ENCODE measurements at regions not wholly inside any gene's neighbourhood (a gene's known extent, or its start where the extent isn't known, plus 50 kb on each side); places are given as distances from the start of the nearest gene placed in this dataset.
A peak's percentile ranks its signal among the peaks of the same experiment; 100 is the strongest.

- TF ChIP-seq KLF9 (CRISPR knock-in tag; IDR thresholded peaks at IDR 0.05; ENCODE audit: low read depth) (no peak), ZNF441 (CRISPR knock-in tag; IDR thresholded peaks at IDR 0.05; ENCODE audit: borderline replicate concordance) (peak; percentile 50; the same call in 1 of the 2 replicates), ATF3 (CRISPR knock-in tag; IDR thresholded peaks at IDR 0.05) (peak; percentile 54; the same call in 1 of the 2 replicates), GATAD2A (CRISPR knock-in tag; IDR thresholded peaks at IDR 0.05) (peak; percentile 49; the same call in 1 of the 2 replicates), SNAI1 (CRISPR knock-in tag; IDR thresholded peaks at IDR 0.05; ENCODE audit: borderline replicate concordance) (0 out of 2 replicates have a peak, but pooled peaks have one; percentile 35), REPIN1 (CRISPR knock-in tag; IDR thresholded peaks at IDR 0.05; ENCODE audit: borderline replicate concordance, low read depth) (0 out of 2 replicates have a peak, but pooled peaks have one; percentile 28), TFE3 (CRISPR knock-in tag; IDR thresholded peaks at IDR 0.05) (no peak), ZNF468 (CRISPR knock-in tag; IDR thresholded peaks at IDR 0.05) (no peak), HOMEZ (CRISPR knock-in tag; IDR thresholded peaks at IDR 0.05; ENCODE audit: low read depth) (no peak), THRA (CRISPR knock-in tag; IDR thresholded peaks at IDR 0.05; ENCODE audit: borderline replicate concordance) (no peak), AGO1 (IDR thresholded peaks at IDR 0.05; ENCODE audit: low read depth, low read length, poor library complexity, severe bottlenecking) (no peak), EP300 (IDR thresholded peaks at IDR 0.05; ENCODE audit: low read depth in 2 of 2, low read length in 2 of 2) (0 out of 4 replicates have a peak, but pooled peaks of 1 of the 2 experiments have one; percentile 8), EP300 (CRISPR knock-in tag; IDR thresholded peaks at IDR 0.05; ENCODE audit: borderline replicate concordance) (no peak), TFAP4 (IDR thresholded peaks at IDR 0.05; ENCODE audit: borderline replicate concordance, low read depth) (peak; percentile 25; the same call in 1 of the 2 replicates), FOXK1 (CRISPR knock-in tag; IDR thresholded peaks at IDR 0.05; ENCODE audit: borderline replicate concordance, low read depth) (0 out of 2 replicates have a peak, but pooled peaks have one; percentile 27), KDM4B (CRISPR knock-in tag; IDR thresholded peaks at IDR 0.05) (no peak), SAP130 (CRISPR knock-in tag; IDR thresholded peaks at IDR 0.05; ENCODE audit: low read depth) (0 out of 2 replicates have a peak, but pooled peaks have one; percentile 26), CCAR2 (optimal IDR thresholded peaks at IDR 0.05; ENCODE audit: low read depth, low read length) (no peak), FOXA3 (CRISPR knock-in tag; IDR thresholded peaks at IDR 0.05) (peak; percentile 74), ZNF235 (CRISPR knock-in tag; IDR thresholded peaks at IDR 0.05; ENCODE audit: borderline replicate concordance) (0 out of 2 replicates have a peak, but pooled peaks have one; percentile 48), HNRNPUL1 (IDR thresholded peaks at IDR 0.05; ENCODE audit: low read depth, low read length) (no peak), SMAD9 (CRISPR knock-in tag; IDR thresholded peaks at IDR 0.05) (no peak), CEBPB (IDR thresholded peaks at IDR 0.05; ENCODE audit: borderline replicate concordance, low read depth, low read length) (peak; percentile 34; the same call in 1 of the 2 replicates)
Observed at GRCh38 chr5:135127439-135128240, 93.6 kb upstream of the PITX1 start (continued).

All from HepG2 (cell line).